HCT116 (cell line): ENCODE measurements at regions not wholly inside any gene's neighbourhood (a gene's known extent, or its start where the extent isn't known, plus 50 kb on each side); places are given as distances from the start of the nearest gene placed in this dataset.

Source experiments
- ATAC-seq: fragments of 200-7000 bp; cut with Tn5 transposase; 2 replicates; pipeline ENCODE4 v1.9.1; 2020; ENCODE audit warnings: mild to moderate bottlenecking, moderate library complexity
- BruUV-seq: library from RNA; stranded (reverse); fragments of 400-500 nt; replicated peaks from 2 replicates; lab custom pipeline; 2021; lab: Mats Ljungman, UMichigan
- CTCF ChIA-PET: fragments of 300-600 bp; sonication (Branson Sonifier 250); formaldehyde crosslinking; loops from one replicate; lab custom pipeline; 2021; ENCODE audit warnings: antibody characterized with exemption; lab: Charles Lee
- POLR2A ChIA-PET: fragments of 300-600, 350-600 bp; sonication (Branson Sonifier 250); formaldehyde crosslinking; loops from one replicate; lab custom pipeline; 2021; ENCODE audit warnings: antibody characterized with exemption; lab: Charles Lee
- RAD21 ChIA-PET, 2 experiments: fragments of 300-600 bp; sonication (Branson Sonifier 250); formaldehyde crosslinking; loops; one replicate each; lab custom pipeline; 2023; ENCODE audit warnings: low total read pairs in 2 of 2; ENCODE audit not compliant: uncharacterized antibody in 2 of 2, unreplicated experiment in 2 of 2, low non-redundant PET in 1 of 2; lab: Charles Lee
- DNase-seq: peaks from one replicate; pipeline ENCODE4 v3.0.0-alpha.2; 2010; ENCODE audit warnings: low read depth, low spot score
- H2AFZ ChIP-seq: fragments of 200-600 bp; shearing (Covaris generic), sonication (generic); 2 replicates; pipeline ENCODE4 v1.6.1; 2017; ENCODE audit warnings: low read depth, mixed run types, mixed read lengths, antibody characterized with exemption, low read length; ENCODE audit not compliant: poor library complexity, severe bottlenecking
- H3K27ac ChIP-seq: 2 replicates; pipeline ENCODE4 v1.5.1; 2012; ENCODE audit warnings: low read depth, low read length
- H3K27me3 ChIP-seq: fragments of 200-600 bp; sonication (generic); 2 replicates; pipeline ENCODE4 v1.6.1; 2016; ENCODE audit warnings: mixed run types, low read length, mixed read lengths; ENCODE audit not compliant: insufficient read depth
- H3K36me3 ChIP-seq, 2 experiments: fragments of 200-500 bp in 1 of 2; fragments of 200-600 bp in 1 of 2; sonication (Bioruptor generic) in 1 of 2; sonication (generic) in 1 of 2; 2 replicates each; pipeline versions ENCODE4 v1.5.1 to v1.6.1; 2014 to 2016; ENCODE audit warnings: low read length in 2 of 2, inconsistent platforms in 1 of 2, mixed read lengths in 1 of 2, mixed run types in 1 of 2; ENCODE audit not compliant: insufficient read depth in 2 of 2, control insufficient read depth in 1 of 2
- H3K4me1 ChIP-seq, 2 experiments: fragments of 200-600 bp in 1 of 2; sonication (generic) in 1 of 2; 2 replicates each; pipeline versions ENCODE4 v1.5.1 to v1.6.1; 2012 to 2017; ENCODE audit warnings: low read length in 2 of 2, inconsistent platforms in 1 of 2, mild to moderate bottlenecking in 1 of 2, mixed read lengths in 1 of 2, mixed run types in 1 of 2, moderate library complexity in 1 of 2; ENCODE audit not compliant: insufficient read depth in 2 of 2, control insufficient read depth in 1 of 2
- H3K4me2 ChIP-seq: fragments of 200-600 bp; sonication (generic); 2 replicates; pipeline ENCODE4 v1.6.1; 2017; ENCODE audit warnings: mixed run types, low read length, mixed read lengths
- H3K4me3 ChIP-seq, 2 experiments: fragments of 200-600 bp in 1 of 2; sonication (generic) in 1 of 2; replicated peaks in 1 of 2; 2 replicates each; pipeline ENCODE4 v1.5.1; 2011 to 2016; ENCODE audit warnings: low read length in 2 of 2, control low read depth in 1 of 2, low read depth in 1 of 2, mild to moderate bottlenecking in 1 of 2, mixed read lengths in 1 of 2, mixed run types in 1 of 2
- H3K79me2 ChIP-seq: fragments of 200-600 bp; sonication (generic); 2 replicates; pipeline ENCODE4 v1.6.1; 2017; ENCODE audit warnings: mild to moderate bottlenecking, mixed run types, low read length, moderate library complexity, mixed read lengths; ENCODE audit not compliant: insufficient read depth
- H3K9ac ChIP-seq: fragments of 200-600 bp; sonication (generic); 2 replicates; pipeline ENCODE4 v1.6.1; 2016; ENCODE audit warnings: low read length, mixed read lengths
- H3K9me2 ChIP-seq: fragments of 200-600 bp; sonication (generic), shearing (Covaris generic); 2 replicates; pipeline ENCODE4 v1.6.1; 2017; ENCODE audit warnings: mixed run types, mild to moderate bottlenecking, moderate library complexity; ENCODE audit not compliant: insufficient read depth
- H3K9me3 ChIP-seq, 2 experiments: fragments of 200-500 bp in 1 of 2; fragments of 200-600 bp in 1 of 2; sonication (Bioruptor generic) in 1 of 2; sonication (generic) in 1 of 2; 2 replicates each; pipeline ENCODE4 v1.6.1; 2014 to 2017; ENCODE audit warnings: low read length in 2 of 2, mixed read lengths in 2 of 2, inconsistent platforms in 1 of 2, low read depth in 1 of 2, mild to moderate bottlenecking in 1 of 2, mixed run types in 1 of 2, moderate library complexity in 1 of 2; ENCODE audit not compliant: control insufficient read depth in 1 of 2, insufficient read depth in 1 of 2
- H4K20me1 ChIP-seq: fragments of 200-600 bp; sonication (generic), shearing (Covaris generic); 2 replicates; pipeline ENCODE4 v1.6.1; 2017; ENCODE audit warnings: mixed run types, mild to moderate bottlenecking, moderate library complexity; ENCODE audit not compliant: insufficient read depth
- EZH2 ChIP-seq: fragments of 200-600 bp; sonication (generic); IDR thresholded peaks from 2 replicates; pipeline ENCODE4 v1.6.1; 2017; ENCODE audit warnings: antibody characterized with exemption, mixed run types
- TCF7L2 ChIP-seq: IDR thresholded peaks from 2 replicates; pipeline ENCODE4 v1.7.0; 2011; ENCODE audit warnings: borderline replicate concordance, inconsistent platforms; ENCODE audit not compliant: insufficient read depth, insufficient read length; ENCODE audit errors: extremely low read depth
- intact Hi-C: fragments of 100-400 bp; cut with micrococcal nuclease; formaldehyde crosslinking; loops from 2 replicates; pipeline ENCODE4 v1.10.0; 2022
- TF ChIP-seq, protein P1 (sequence below), 3 experiments: fragments of 200-600 bp in 1 of 3; sonication (generic) in 1 of 3; IDR thresholded peaks in 2 of 3; conservative IDR thresholded peaks in 1 of 3; 2 replicates each; pipeline ENCODE4 v1.5.1; 2012 to 2017; ENCODE audit warnings: low read depth in 2 of 3, low read length in 2 of 3, antibody characterized with exemption in 1 of 3, borderline replicate concordance in 1 of 3, control low read depth in 1 of 3, mild to moderate bottlenecking in 1 of 3, mixed read lengths in 1 of 3, mixed run types in 1 of 3, moderate library complexity in 1 of 3; ENCODE audit not compliant: insufficient read depth in 1 of 3
- TF ChIP-seq, protein P2 (sequence below): IDR thresholded peaks from 2 replicates; pipeline ENCODE4 v1.6.1; 2012; ENCODE audit warnings: low read depth

DNA sequence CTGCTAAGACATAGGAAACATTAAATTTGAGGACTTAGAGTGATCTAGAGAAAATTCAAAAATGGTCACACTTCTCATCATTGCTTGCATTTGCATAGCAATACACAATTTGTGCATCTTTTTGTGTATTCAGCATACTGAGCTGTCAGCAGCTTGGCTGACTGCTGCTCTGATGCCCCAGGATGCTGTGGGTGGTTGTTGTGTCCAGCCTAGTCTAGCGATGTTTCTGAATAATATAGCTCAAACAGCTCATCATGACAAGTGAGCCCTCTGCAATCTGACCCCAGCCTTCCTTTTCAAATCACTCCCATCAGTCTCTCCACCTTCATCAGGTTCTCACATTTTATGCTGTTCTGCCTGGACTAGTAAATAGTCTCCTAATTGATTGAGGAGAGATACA, 483.7 kb upstream of the SPHKAP start (continued):
- TF ChIP-seq, protein P1, sequence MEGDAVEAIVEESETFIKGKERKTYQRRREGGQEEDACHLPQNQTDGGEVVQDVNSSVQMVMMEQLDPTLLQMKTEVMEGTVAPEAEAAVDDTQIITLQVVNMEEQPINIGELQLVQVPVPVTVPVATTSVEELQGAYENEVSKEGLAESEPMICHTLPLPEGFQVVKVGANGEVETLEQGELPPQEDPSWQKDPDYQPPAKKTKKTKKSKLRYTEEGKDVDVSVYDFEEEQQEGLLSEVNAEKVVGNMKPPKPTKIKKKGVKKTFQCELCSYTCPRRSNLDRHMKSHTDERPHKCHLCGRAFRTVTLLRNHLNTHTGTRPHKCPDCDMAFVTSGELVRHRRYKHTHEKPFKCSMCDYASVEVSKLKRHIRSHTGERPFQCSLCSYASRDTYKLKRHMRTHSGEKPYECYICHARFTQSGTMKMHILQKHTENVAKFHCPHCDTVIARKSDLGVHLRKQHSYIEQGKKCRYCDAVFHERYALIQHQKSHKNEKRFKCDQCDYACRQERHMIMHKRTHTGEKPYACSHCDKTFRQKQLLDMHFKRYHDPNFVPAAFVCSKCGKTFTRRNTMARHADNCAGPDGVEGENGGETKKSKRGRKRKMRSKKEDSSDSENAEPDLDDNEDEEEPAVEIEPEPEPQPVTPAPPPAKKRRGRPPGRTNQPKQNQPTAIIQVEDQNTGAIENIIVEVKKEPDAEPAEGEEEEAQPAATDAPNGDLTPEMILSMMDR (IDR thresholded peaks at IDR 0.05 in 2 of 3, conservative IDR thresholded peaks at IDR 0.05 in 1 of 3; ENCODE audit: borderline replicate concordance in 1 of 3, insufficient read depth in 1 of 3, low read depth in 2 of 3, low read length in 2 of 3), result no peak

DNA sequence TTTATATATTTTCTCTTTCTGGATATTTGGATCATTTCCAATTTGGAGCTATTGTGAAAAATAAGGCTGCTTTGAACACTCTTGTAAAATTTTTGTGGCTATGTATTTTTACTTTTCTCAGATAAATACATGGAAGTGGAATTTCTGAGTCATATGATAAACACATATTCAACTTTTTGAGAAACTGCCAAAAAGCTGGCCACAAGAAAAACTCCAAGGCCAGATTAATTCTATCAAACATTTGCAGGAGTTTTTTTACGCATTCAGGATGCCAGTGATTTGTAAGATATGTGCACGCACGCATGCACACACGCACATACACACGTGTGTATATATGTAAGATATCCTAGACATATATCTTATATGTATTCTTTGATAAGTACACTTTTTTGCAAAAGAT, 477.5 kb upstream of the SPHKAP start:
- Histone ChIP-seq H3K4me2 (no peak overlapping the region), H2AFZ (no peak overlapping the region), H3K9ac (no peak overlapping the region), H3K27ac (no peak overlapping the region), H3K9me2 (no peaks in the 10 kb centered on the region), H3K4me1 (no peaks in the 10 kb centered on the region), H3K27me3 (no peaks in the 10 kb centered on the region), H3K4me3 (no peak overlapping the region), H4K20me1 (no peaks in the 10 kb centered on the region), H3K36me3 (no peaks in the 10 kb centered on the region), H3K9me3 (no peaks in the 10 kb centered on the region), H3K79me2 (no peaks in the 10 kb centered on the region)
- TF ChIP-seq, protein P2, sequence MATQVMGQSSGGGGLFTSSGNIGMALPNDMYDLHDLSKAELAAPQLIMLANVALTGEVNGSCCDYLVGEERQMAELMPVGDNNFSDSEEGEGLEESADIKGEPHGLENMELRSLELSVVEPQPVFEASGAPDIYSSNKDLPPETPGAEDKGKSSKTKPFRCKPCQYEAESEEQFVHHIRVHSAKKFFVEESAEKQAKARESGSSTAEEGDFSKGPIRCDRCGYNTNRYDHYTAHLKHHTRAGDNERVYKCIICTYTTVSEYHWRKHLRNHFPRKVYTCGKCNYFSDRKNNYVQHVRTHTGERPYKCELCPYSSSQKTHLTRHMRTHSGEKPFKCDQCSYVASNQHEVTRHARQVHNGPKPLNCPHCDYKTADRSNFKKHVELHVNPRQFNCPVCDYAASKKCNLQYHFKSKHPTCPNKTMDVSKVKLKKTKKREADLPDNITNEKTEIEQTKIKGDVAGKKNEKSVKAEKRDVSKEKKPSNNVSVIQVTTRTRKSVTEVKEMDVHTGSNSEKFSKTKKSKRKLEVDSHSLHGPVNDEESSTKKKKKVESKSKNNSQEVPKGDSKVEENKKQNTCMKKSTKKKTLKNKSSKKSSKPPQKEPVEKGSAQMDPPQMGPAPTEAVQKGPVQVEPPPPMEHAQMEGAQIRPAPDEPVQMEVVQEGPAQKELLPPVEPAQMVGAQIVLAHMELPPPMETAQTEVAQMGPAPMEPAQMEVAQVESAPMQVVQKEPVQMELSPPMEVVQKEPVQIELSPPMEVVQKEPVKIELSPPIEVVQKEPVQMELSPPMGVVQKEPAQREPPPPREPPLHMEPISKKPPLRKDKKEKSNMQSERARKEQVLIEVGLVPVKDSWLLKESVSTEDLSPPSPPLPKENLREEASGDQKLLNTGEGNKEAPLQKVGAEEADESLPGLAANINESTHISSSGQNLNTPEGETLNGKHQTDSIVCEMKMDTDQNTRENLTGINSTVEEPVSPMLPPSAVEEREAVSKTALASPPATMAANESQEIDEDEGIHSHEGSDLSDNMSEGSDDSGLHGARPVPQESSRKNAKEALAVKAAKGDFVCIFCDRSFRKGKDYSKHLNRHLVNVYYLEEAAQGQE, result no peak
- TF ChIP-seq EZH2 (no peak), TCF7L2 (no peak)
- RAD21 ChIA-PET, result no interaction called here
- intact Hi-C loops, result loop anchor here (1.0 to 10.0 kb wide), 5 partner anchors 258 to 1004 kb away; no protein-coding TSS in a partner anchor
- POLR2A ChIA-PET, result no interaction called here
- CTCF ChIA-PET, result interaction anchor here (1.0 to 1.3 kb wide), 2 partner anchors 610 to 769 kb away, joined by 3 to 4 read pairs; no protein-coding TSS in a partner anchor
- ATAC-seq (no peak), DNase-seq (no peak)
- BruUV-seq, result no TSS peak
